ENCODE measurements at regions not wholly inside any gene's neighbourhood (a gene's known extent, or its start where the extent isn't known, plus 50 kb on each side); places are given as distances from the start of the nearest gene placed in this dataset.

DNA sequence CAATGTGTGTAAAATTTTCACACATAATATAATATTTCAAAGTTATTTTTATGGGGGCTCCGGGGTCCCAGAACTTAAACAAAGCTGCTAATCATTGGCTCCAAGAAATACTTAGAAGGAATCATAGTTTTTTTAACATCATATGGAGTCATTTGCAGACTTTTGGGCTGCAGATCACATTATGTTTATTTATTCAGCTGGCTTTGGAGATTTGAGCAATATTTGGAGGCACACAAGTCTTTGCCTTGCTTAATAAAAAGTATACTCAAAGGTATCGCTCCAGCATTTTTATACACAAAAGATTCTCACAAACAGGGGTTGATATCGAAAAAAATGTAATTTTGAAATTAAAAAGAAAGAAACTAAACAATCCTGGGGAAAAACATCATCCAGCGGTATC is 382.5 kb upstream of the TENM3 start:
- Histone ChIP-seq H3K36me3 (no peaks in the 10 kb centered on the region), H3K9me3 (ENCODE audit: severe bottlenecking) (no peaks in the 10 kb centered on the region), H3K27ac (no peak overlapping the region), H3K27me3 (ENCODE audit: insufficient read depth, low read depth, severe bottlenecking) (peaks cover 9% of the 10 kb centered on the region), H3K4me3 (ENCODE audit: low read depth, low read length) (no peak overlapping the region)
- TF ChIP-seq, protein P1, sequence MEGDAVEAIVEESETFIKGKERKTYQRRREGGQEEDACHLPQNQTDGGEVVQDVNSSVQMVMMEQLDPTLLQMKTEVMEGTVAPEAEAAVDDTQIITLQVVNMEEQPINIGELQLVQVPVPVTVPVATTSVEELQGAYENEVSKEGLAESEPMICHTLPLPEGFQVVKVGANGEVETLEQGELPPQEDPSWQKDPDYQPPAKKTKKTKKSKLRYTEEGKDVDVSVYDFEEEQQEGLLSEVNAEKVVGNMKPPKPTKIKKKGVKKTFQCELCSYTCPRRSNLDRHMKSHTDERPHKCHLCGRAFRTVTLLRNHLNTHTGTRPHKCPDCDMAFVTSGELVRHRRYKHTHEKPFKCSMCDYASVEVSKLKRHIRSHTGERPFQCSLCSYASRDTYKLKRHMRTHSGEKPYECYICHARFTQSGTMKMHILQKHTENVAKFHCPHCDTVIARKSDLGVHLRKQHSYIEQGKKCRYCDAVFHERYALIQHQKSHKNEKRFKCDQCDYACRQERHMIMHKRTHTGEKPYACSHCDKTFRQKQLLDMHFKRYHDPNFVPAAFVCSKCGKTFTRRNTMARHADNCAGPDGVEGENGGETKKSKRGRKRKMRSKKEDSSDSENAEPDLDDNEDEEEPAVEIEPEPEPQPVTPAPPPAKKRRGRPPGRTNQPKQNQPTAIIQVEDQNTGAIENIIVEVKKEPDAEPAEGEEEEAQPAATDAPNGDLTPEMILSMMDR (IDR thresholded peaks at IDR 0.05; ENCODE audit: low read depth, low read length) = no peak
- DNase-seq = no peak

DNA sequence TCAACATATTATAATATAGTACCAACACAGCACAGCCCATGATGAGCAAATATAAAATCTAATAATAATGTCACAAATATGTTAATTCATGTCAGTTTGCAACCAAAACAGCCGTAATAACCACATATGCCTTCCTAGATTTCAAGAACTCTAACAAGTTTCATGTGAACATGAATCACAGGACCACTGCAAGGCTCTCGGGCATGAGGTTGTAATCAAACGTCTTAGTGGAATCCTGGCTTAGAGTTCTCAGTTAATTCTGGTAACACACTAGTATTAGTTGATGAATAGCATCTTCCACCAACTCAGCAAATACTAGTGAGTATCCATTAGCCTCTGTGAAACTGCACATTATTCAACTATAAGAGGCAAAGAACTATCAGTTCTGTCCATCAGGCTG is 379.3 kb upstream of the TENM3 start:
- H3K4me3 ChIP-seq (ENCODE audit: low read depth, low read length) = no peak overlapping the region
- no peaks in the 10 kb centered on the region for H3K36me3 ChIP-seq
- TF ChIP-seq, protein P1 (IDR thresholded peaks at IDR 0.05; ENCODE audit: low read depth, low read length) = no peak
- H3K27ac ChIP-seq = no peak overlapping the region
- peaks cover 12% of the 10 kb centered on the region for H3K27me3 ChIP-seq (ENCODE audit: insufficient read depth, low read depth, severe bottlenecking)
- H3K9me3 ChIP-seq (ENCODE audit: severe bottlenecking) = no peaks in the 10 kb centered on the region
- no peak for DNase-seq

DNA sequence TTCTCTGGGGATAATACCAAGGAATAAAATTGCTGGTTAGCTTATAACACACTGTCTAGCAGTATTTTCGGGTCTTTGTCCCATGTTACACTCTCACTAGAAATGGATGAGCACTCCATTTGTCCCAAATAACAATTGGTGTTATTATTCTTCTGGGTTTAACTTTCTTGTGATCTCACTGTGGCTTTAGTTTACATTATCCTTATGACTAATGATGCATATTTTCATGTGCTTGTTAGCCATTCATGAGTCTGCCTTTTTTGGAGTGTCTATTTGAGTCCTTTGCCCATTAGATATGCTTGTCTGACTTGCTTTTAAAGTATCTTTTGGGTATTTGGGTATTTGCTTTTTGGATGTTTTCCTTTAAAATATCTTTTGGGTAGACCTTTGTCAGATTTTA is 372.9 kb upstream of the TENM3 start:
- Histone ChIP-seq H3K27me3 (ENCODE audit: insufficient read depth, low read depth, severe bottlenecking) (peaks cover 8% of the 10 kb centered on the region), H3K4me3 (ENCODE audit: low read depth, low read length) (no peak overlapping the region), H3K36me3 (no peaks in the 10 kb centered on the region), H3K9me3 (ENCODE audit: severe bottlenecking) (no peaks in the 10 kb centered on the region), H3K27ac (no peak overlapping the region)
- TF ChIP-seq, protein P1 (IDR thresholded peaks at IDR 0.05; ENCODE audit: low read depth, low read length) = no peak
- DNase-seq = no peak

DNA sequence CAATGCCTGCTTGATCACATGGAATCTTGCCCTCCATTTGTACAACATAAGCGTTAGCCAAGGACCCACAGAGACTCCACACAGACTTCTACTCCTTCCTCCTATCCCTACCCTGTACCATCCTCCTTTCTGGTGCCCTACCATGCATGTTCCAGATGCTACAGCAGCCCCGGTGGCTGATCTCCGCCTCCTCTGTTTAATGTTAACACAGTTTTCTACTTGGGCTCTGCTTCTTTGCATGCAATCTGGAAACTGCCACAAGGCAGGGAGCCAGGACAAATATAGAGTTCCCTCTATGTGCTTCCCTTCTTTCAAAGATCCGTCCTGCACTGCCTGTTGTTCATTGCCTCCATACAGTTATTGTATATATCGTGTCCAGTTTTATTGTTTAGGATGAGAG is 368.6 kb upstream of the TENM3 start:
- DNase-seq = no peak
- no peak overlapping the region for H3K27ac ChIP-seq
- H3K4me3 ChIP-seq (ENCODE audit: low read depth, low read length) = no peak overlapping the region
- H3K9me3 ChIP-seq (ENCODE audit: severe bottlenecking) = no peaks in the 10 kb centered on the region
- H3K36me3 ChIP-seq = no peaks in the 10 kb centered on the region
- H3K27me3 ChIP-seq (ENCODE audit: insufficient read depth, low read depth, severe bottlenecking) = peaks cover 11% of the 10 kb centered on the region
- TF ChIP-seq, protein P1 (IDR thresholded peaks at IDR 0.05; ENCODE audit: low read depth, low read length) = no peak

DNA sequence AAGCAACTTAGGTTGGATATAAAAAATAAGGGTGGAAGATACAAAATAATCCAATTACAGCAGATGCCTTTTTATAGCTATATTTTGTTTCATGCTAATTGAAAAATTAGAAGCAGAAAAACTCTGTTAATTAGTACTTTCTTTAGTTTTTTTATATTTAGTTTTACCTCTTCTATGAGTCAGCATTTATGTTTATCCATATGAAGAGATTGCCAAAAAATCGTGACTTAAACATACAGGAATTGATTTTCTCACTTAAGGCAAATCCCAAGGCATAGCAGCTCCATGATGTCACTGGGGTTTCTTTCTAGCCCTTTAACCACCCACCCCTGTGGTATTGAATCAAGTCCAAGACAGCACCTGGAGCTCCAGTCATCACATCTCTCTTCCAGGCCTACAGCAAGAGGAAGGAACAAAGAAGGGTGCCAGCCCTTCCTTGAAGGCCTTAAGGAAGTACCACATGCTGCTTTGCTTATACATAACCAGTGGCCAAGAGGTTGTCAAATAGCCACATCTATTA is 365.8 kb upstream of the TENM3 start:
- Histone ChIP-seq H3K27ac (no peak overlapping the region), H3K9me3 (ENCODE audit: severe bottlenecking) (no peaks in the 10 kb centered on the region), H3K27me3 (ENCODE audit: insufficient read depth, low read depth, severe bottlenecking) (peaks cover 6% of the 10 kb centered on the region), H3K4me3 (ENCODE audit: low read depth, low read length) (no peak overlapping the region), H3K36me3 (no peaks in the 10 kb centered on the region)
- TF ChIP-seq, protein P1 (IDR thresholded peaks at IDR 0.05; ENCODE audit: low read depth, low read length) = no peak
- DNase-seq = no peak

DNA sequence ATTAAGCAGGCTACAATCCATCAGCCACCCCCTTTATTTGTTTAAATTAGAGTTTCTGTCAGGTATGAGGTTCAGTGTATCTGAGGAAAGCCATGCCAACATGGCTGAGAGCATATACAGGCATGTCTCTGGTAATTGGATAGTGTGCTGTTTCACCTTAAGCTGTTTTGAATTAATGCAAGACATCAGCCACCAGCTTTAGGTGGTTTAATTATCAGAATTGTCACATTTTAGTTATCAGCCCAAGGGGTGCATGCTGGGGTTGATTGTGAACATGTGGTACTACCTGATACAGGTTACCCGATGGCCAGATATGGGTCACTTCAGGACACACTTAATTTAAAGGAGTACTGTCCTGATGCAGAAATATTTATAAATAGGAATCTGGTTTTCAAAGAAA is 353.2 kb upstream of the TENM3 start:
- Histone ChIP-seq H3K36me3 (no peaks in the 10 kb centered on the region), H3K9me3 (ENCODE audit: severe bottlenecking) (no peaks in the 10 kb centered on the region), H3K4me3 (ENCODE audit: low read depth, low read length) (no peak overlapping the region), H3K27ac (no peak overlapping the region), H3K27me3 (ENCODE audit: insufficient read depth, low read depth, severe bottlenecking) (peaks cover 17% of the 10 kb centered on the region)
- no peak for DNase-seq
- TF ChIP-seq, protein P1 (IDR thresholded peaks at IDR 0.05; ENCODE audit: low read depth, low read length) = no peak
